CD14-positive monocyte (primary cell): ENCODE measurements at regions not wholly inside any gene's neighbourhood (a gene's known extent, or its start where the extent isn't known, plus 50 kb on each side); places are given as distances from the start of the nearest gene placed in this dataset.

Experiments used
- DNase-seq, 3 donors: peaks; one replicate each; pipeline ENCODE4 v3.0.0-alpha.2; 2011 to 2022
- H2AFZ ChIP-seq: 2 replicates; pipeline ENCODE4 v1.6.0; 2012; ENCODE audit warnings: mild to moderate bottlenecking, low read depth, low read length, inconsistent platforms; ENCODE audit not compliant: insufficient read depth, poor library complexity, severe bottlenecking
- H3K27ac ChIP-seq, 2 donors: 1 replicate in 1 of 2; 2 replicates in 1 of 2; pipeline ENCODE4 v1.5.1; 2012 to 2013; ENCODE audit warnings: low read length in 2 of 2, control low read depth in 1 of 2, inconsistent platforms in 1 of 2, low read depth in 1 of 2, mild to moderate bottlenecking in 1 of 2
- H3K27me3 ChIP-seq, 2 donors: one replicate each; pipeline versions ENCODE4 v1.6.0 to v1.6.1; 2011 to 2013; ENCODE audit warnings: low read length in 2 of 2; ENCODE audit not compliant: control insufficient read depth in 2 of 2, insufficient read depth in 2 of 2
- H3K36me3 ChIP-seq, 2 donors: replicated peaks in 1 of 2; 1 replicate in 1 of 2; 2 replicates in 1 of 2; pipeline versions ENCODE4 v1.5.1 to v1.6.1; 2012 to 2013; ENCODE audit warnings: low read length in 2 of 2, control low read depth in 1 of 2, inconsistent platforms in 1 of 2, mild to moderate bottlenecking in 1 of 2; ENCODE audit not compliant: insufficient read depth in 2 of 2, control insufficient read depth in 1 of 2
- H3K4me1 ChIP-seq, 2 donors: 1 replicate in 1 of 2; 2 replicates in 1 of 2; pipeline versions ENCODE4 v1.5.1 to v1.6.1; 2012 to 2013; ENCODE audit warnings: low read length in 2 of 2, control low read depth in 1 of 2, inconsistent platforms in 1 of 2, mild to moderate bottlenecking in 1 of 2, moderate library complexity in 1 of 2; ENCODE audit not compliant: insufficient read depth in 2 of 2, control insufficient read depth in 1 of 2
- H3K4me2 ChIP-seq: replicated peaks from 2 replicates; pipeline ENCODE3; 2012; ENCODE audit warnings: low read length, moderate library complexity, mild to moderate bottlenecking; ENCODE audit not compliant: poor library complexity, severe bottlenecking; ENCODE audit errors: extremely low read depth
- H3K4me3 ChIP-seq, 3 experiments: fragments of 200-600 bp in 1 of 3; sonication (generic) in 1 of 3; replicated peaks in 1 of 3; 1 replicate in 2 of 3; 2 replicates in 1 of 3; pipeline ENCODE4 v1.5.1; 2011 to 2013; ENCODE audit warnings: low read length in 3 of 3, mild to moderate bottlenecking in 3 of 3, control low read depth in 2 of 3, low read depth in 2 of 3, inconsistent platforms in 1 of 3, moderate library complexity in 1 of 3
- H3K79me2 ChIP-seq: 2 replicates; pipeline ENCODE4 v1.6.0; 2012; ENCODE audit warnings: mild to moderate bottlenecking, control low read depth, inconsistent platforms, low read length, moderate library complexity; ENCODE audit not compliant: insufficient read depth
- H3K9ac ChIP-seq: 2 replicates; pipeline ENCODE4 v1.6.0; 2017; ENCODE audit warnings: low read length, mild to moderate bottlenecking; ENCODE audit not compliant: insufficient read depth, poor library complexity, severe bottlenecking
- H3K9me3 ChIP-seq, 2 donors: replicated peaks in 1 of 2; 1 replicate in 1 of 2; 2 replicates in 1 of 2; pipeline versions ENCODE4 v1.5.1 to v1.6.1; 2012 to 2013; ENCODE audit warnings: low read length in 2 of 2, control low read depth in 1 of 2; ENCODE audit not compliant: control insufficient read depth in 1 of 2, insufficient read depth in 1 of 2
- H4K20me1 ChIP-seq: 2 replicates; pipeline ENCODE4 v1.6.0; 2012; ENCODE audit warnings: mild to moderate bottlenecking, low read length, control low read depth, moderate library complexity; ENCODE audit not compliant: insufficient read depth
- H3K27ac Mint-ChIP-seq, 7 donors: one replicate each; pipeline ENCODE4 v1.8.0; 2020; ENCODE audit warnings: mild to moderate bottlenecking in 7 of 7, mixed read lengths in 7 of 7, moderate library complexity in 6 of 7, inconsistent platforms in 2 of 7
- H3K27me3 Mint-ChIP-seq, 3 donors: one replicate each; pipeline ENCODE4 v1.8.0; 2021 to 2022; ENCODE audit warnings: low read depth in 3 of 3, mild to moderate bottlenecking in 3 of 3, mixed read lengths in 3 of 3, moderate library complexity in 3 of 3, inconsistent platforms in 1 of 3
- H3K36me3 Mint-ChIP-seq, 2 donors: one replicate each; pipeline ENCODE4 v1.8.0; 2020; ENCODE audit warnings: mixed read lengths in 2 of 2, inconsistent platforms in 1 of 2, mild to moderate bottlenecking in 1 of 2
- H3K4me1 Mint-ChIP-seq: one replicate; pipeline ENCODE4 v1.8.0; 2020; ENCODE audit warnings: mild to moderate bottlenecking, mixed read lengths
- H3K4me3 Mint-ChIP-seq, 2 donors: one replicate each; pipeline ENCODE4 v1.8.0; 2020; ENCODE audit warnings: mild to moderate bottlenecking in 2 of 2, mixed read lengths in 2 of 2, moderate library complexity in 1 of 2
- H3K9me3 Mint-ChIP-seq, 7 donors: one replicate each; pipeline ENCODE4 v1.8.0; 2020 to 2022; ENCODE audit warnings: mixed read lengths in 7 of 7, mild to moderate bottlenecking in 6 of 7, moderate library complexity in 6 of 7, inconsistent platforms in 2 of 7
- CTCF ChIP-seq: fragments of 200-600 bp; IDR thresholded peaks from one replicate; pipeline ENCODE4 v1.8.0; 2022; ENCODE audit warnings: antibody characterized with exemption, mild to moderate bottlenecking
- WGBS: methylation state at CpG from one replicate; pipeline ENCODE4 v1.1.5; 2013; ENCODE audit warnings: missing lambda C conversion rate; ENCODE audit not compliant: insufficient coverage; 5-methylcytosine and 5-hydroxymethylcytosine counted together
- intact Hi-C, 2 donors: fragments of 100-400 bp; cut with micrococcal nuclease; formaldehyde crosslinking; loops; one replicate each; pipeline versions ENCODE4 v1.15.0 to v1.15.1; 2023

- Histone ChIP-seq H3K9me3 (no peaks in the 10 kb centered on the region), H3K27ac (no peak overlapping the region), H2AFZ (no peak overlapping the region), H3K4me2 (no peak overlapping the region), H3K36me3 (no peaks in the 10 kb centered on the region), H4K20me1 (no peaks in the 10 kb centered on the region), H3K9ac (no peak overlapping the region), H3K4me1 (no peaks in the 10 kb centered on the region), H3K27me3 (no peaks in the 10 kb centered on the region), H3K4me3 (no peak overlapping the region), H3K79me2 (no peaks in the 10 kb centered on the region)
- H3K27me3 Mint-ChIP-seq: peaks cover 4 to 22% (median 15%) of the 10 kb centered on the region in 3 donors
- no peak overlapping the region for H3K4me3 Mint-ChIP-seq
- H3K36me3 Mint-ChIP-seq: no peaks in the 10 kb centered on the region
- TF ChIP-seq CTCF: no peak
- no peak overlapping the region for H3K27ac Mint-ChIP-seq
- peaks cover 0 to 2% (median 0%) of the 10 kb centered on the region in 7 donors for H3K9me3 Mint-ChIP-seq
- intact Hi-C loops: no loop called here
- no peak for DNase-seq
- H3K4me1 Mint-ChIP-seq: no peaks in the 10 kb centered on the region
- 67% methylated on average over 2 of the region's 4 CpGs for WGBS
Observed at GRCh38 chr17:45653616-45654015, 130.5 kb upstream of the CRHR1 start.

- no peaks in the 10 kb centered on the region for H3K79me2 ChIP-seq
- DNase-seq: no peak
- no peak overlapping the region for H3K4me3 Mint-ChIP-seq
- no peaks in the 10 kb centered on the region for H3K9me3 ChIP-seq
- H3K36me3 ChIP-seq: no peaks in the 10 kb centered on the region
- H3K36me3 Mint-ChIP-seq: no peaks in the 10 kb centered on the region
- no peak overlapping the region for H3K27ac ChIP-seq
- H3K9ac ChIP-seq: no peak overlapping the region
- no peak overlapping the region for H3K27ac Mint-ChIP-seq
- H3K4me2 ChIP-seq: no peak overlapping the region
- H4K20me1 ChIP-seq: no peaks in the 10 kb centered on the region
- H2AFZ ChIP-seq: no peak overlapping the region
- intact Hi-C loops: no loop called here
- no peak overlapping the region for H3K4me3 ChIP-seq
- no peaks in the 10 kb centered on the region for H3K27me3 ChIP-seq
- no peak for TF ChIP-seq CTCF
- H3K9me3 Mint-ChIP-seq: no peaks in the 10 kb centered on the region
- no peaks in the 10 kb centered on the region for H3K4me1 ChIP-seq
- WGBS: 96% methylated on average over 11 of the region's 11 CpGs
- H3K27me3 Mint-ChIP-seq: peaks cover 6 to 17% (median 16%) of the 10 kb centered on the region in 3 donors
- no peaks in the 10 kb centered on the region for H3K4me1 Mint-ChIP-seq
Observed at GRCh38 chr17:45656527-45657181, 127.5 kb upstream of the CRHR1 start.
